Stimulated activated CD8-positive, alpha-beta memory T cell treated with anti-CD3 and anti-CD28 coated beads, Interleukin-2, amount 100 ng/mL, for 1 hour (primary cell): ENCODE measurements at regions not wholly inside any gene's neighbourhood (a gene's known extent, or its start where the extent isn't known, plus 50 kb on each side); places are given as distances from the start of the nearest gene placed in this dataset.

Experiments used
- DNase-seq, 2 donors: peaks; one replicate each; pipeline ENCODE4 v3.0.0-alpha.2; 2020; ENCODE audit warnings: low read depth in 2 of 2

- no peak for DNase-seq
Observed at GRCh38 chr17:45680360-45680759, 103.8 kb upstream of the CRHR1 start.

GRCh38 chr17:45681706-45682105 is 102.4 kb upstream of the CRHR1 start:
- DNase-seq = no peak

GRCh38 chr17:45686250-45686649 is 97.9 kb upstream of the CRHR1 start:
- no peak for DNase-seq

- no peak for DNase-seq
Observed at GRCh38 chr17:45687594-45687993, 96.5 kb upstream of the CRHR1 start.

GRCh38 chr17:45688353-45688752 is 95.8 kb upstream of the CRHR1 start:
- no peak for DNase-seq

- no peak for DNase-seq
Observed at GRCh38 chr17:45688820-45689219, 95.3 kb upstream of the CRHR1 start.

- DNase-seq = no peak
Observed at GRCh38 chr17:45689451-45689850, 94.7 kb upstream of the CRHR1 start.

- DNase-seq = no peak
Observed at GRCh38 chr17:45690625-45691275, 93.4 kb upstream of the CRHR1 start.

- no peak for DNase-seq
Observed at GRCh38 chr17:45692661-45693060, 91.5 kb upstream of the CRHR1 start.

GRCh38 chr17:45693792-45694191 is 90.3 kb upstream of the CRHR1 start:
- no peak for DNase-seq

- no peak for DNase-seq
Observed at GRCh38 chr17:45696442-45696841, 87.7 kb upstream of the CRHR1 start.

- DNase-seq = no peak
Observed at GRCh38 chr17:45697076-45697475, 87.0 kb upstream of the CRHR1 start.

GRCh38 chr17:45700171-45701090 is 83.7 kb upstream of the CRHR1 start:
- no peak for DNase-seq

- DNase-seq = no peak
Observed at GRCh38 chr17:45702666-45703266, 81.4 kb upstream of the CRHR1 start.

- no peak for DNase-seq
Observed at GRCh38 chr17:45703348-45703747, 80.8 kb upstream of the CRHR1 start.

- no peak for DNase-seq
Observed at GRCh38 chr17:45703806-45704205, 80.3 kb upstream of the CRHR1 start.

GRCh38 chr17:45704251-45704650 is 79.9 kb upstream of the CRHR1 start:
- DNase-seq = no peak

- DNase-seq = no peak
Observed at GRCh38 chr17:45705123-45706009, 78.8 kb upstream of the CRHR1 start.

GRCh38 chr17:45706033-45706432 is 78.1 kb upstream of the CRHR1 start:
- no peak for DNase-seq

- DNase-seq = no peak
Observed at GRCh38 chr17:45708707-45709290, 75.3 kb upstream of the CRHR1 start.

- no peak for DNase-seq
Observed at GRCh38 chr17:45709728-45710288, 74.3 kb upstream of the CRHR1 start.
